ENCODE measurements at regions not wholly inside any gene's neighbourhood (a gene's known extent, or its start where the extent isn't known, plus 50 kb on each side); places are given as distances from the start of the nearest gene placed in this dataset.

GRCh38 chr2:128368437-128369107 is 49.9 kb upstream of the HS6ST1 start:
- no peak overlapping the region for H3K27ac ChIP-seq
- ChIA-PET CTCF (no interaction called here), POLR2A (ENCODE audit: unreplicated experiment) (no interaction called here)
- H3K36me3 ChIP-seq (ENCODE audit: low read depth) = no peaks in the 10 kb centered on the region
- H3K4me1 ChIP-seq (replicated peaks; ENCODE audit: insufficient read depth) = no peaks in the 10 kb centered on the region
- DNase-seq = no peak
- H2AFZ ChIP-seq = no peak overlapping the region
- no peaks in the 10 kb centered on the region for H3K9me3 ChIP-seq (ENCODE audit: insufficient read depth, low read depth)
- H3K4me2 ChIP-seq = no peak overlapping the region
- intact Hi-C loops (cut with micrococcal nuclease; ENCODE audit: unreplicated experiment) = no loop called here
- H3F3A ChIP-seq (ENCODE audit: insufficient read depth, low read depth) = no peaks in the 10 kb centered on the region
- H3K9me2 ChIP-seq (ENCODE audit: insufficient read depth) = no peaks in the 10 kb centered on the region
- H3K79me2 ChIP-seq (ENCODE audit: low read depth) = no peaks in the 10 kb centered on the region
- no peaks in the 10 kb centered on the region for H3K27me3 ChIP-seq (ENCODE audit: insufficient read depth, low read depth)
- H3K4me3 ChIP-seq = no peak overlapping the region
- no peaks in the 10 kb centered on the region for H4K20me1 ChIP-seq (ENCODE audit: insufficient read depth)
- TF ChIP-seq CTCF (conservative IDR thresholded peaks at IDR 0.05) (no peak), EZH2 (IDR thresholded peaks at IDR 0.05; ENCODE audit: low read depth) (no peak)
- BruUV-seq (replicated peaks) = no TSS peak

- intact Hi-C loops (cut with micrococcal nuclease; ENCODE audit: unreplicated experiment) = no loop called here
- no peak overlapping the region for H3K27ac ChIP-seq
- no peaks in the 10 kb centered on the region for H3K9me2 ChIP-seq (ENCODE audit: insufficient read depth)
- TF ChIP-seq EZH2 (IDR thresholded peaks at IDR 0.05; ENCODE audit: low read depth) (no peak), CTCF (conservative IDR thresholded peaks at IDR 0.05) (no peak)
- no peak overlapping the region for H2AFZ ChIP-seq
- no peaks in the 10 kb centered on the region for H4K20me1 ChIP-seq (ENCODE audit: insufficient read depth)
- no peaks in the 10 kb centered on the region for H3K36me3 ChIP-seq (ENCODE audit: low read depth)
- H3K27me3 ChIP-seq (ENCODE audit: insufficient read depth, low read depth) = no peaks in the 10 kb centered on the region
- DNase-seq = no peak
- no peaks in the 10 kb centered on the region for H3F3A ChIP-seq (ENCODE audit: insufficient read depth, low read depth)
- no TSS peak for BruUV-seq (replicated peaks)
- ChIA-PET POLR2A (ENCODE audit: unreplicated experiment) (no interaction called here), CTCF (no interaction called here)
- H3K4me2 ChIP-seq = no peak overlapping the region
- H3K9me3 ChIP-seq (ENCODE audit: insufficient read depth, low read depth) = no peaks in the 10 kb centered on the region
- H3K79me2 ChIP-seq (ENCODE audit: low read depth) = no peaks in the 10 kb centered on the region
- H3K4me3 ChIP-seq = no peak overlapping the region
- no peaks in the 10 kb centered on the region for H3K4me1 ChIP-seq (replicated peaks; ENCODE audit: insufficient read depth)
These were observed 50.5 kb upstream of the HS6ST1 start for GRCh38 chr2:128369108-128369555.

GRCh38 chr2:128369602-128370467 is 51.2 kb upstream of the HS6ST1 start:
- Histone ChIP-seq H3K4me1 (replicated peaks; ENCODE audit: insufficient read depth) (no peaks in the 10 kb centered on the region), H3K27ac (no peak overlapping the region), H3K4me2 (no peak overlapping the region), H4K20me1 (ENCODE audit: insufficient read depth) (no peaks in the 10 kb centered on the region), H3F3A (ENCODE audit: insufficient read depth, low read depth) (no peaks in the 10 kb centered on the region), H3K9me2 (ENCODE audit: insufficient read depth) (no peaks in the 10 kb centered on the region), H3K27me3 (ENCODE audit: insufficient read depth, low read depth) (no peaks in the 10 kb centered on the region), H3K4me3 (no peak overlapping the region), H3K9me3 (ENCODE audit: insufficient read depth, low read depth) (no peaks in the 10 kb centered on the region), H3K36me3 (ENCODE audit: low read depth) (no peaks in the 10 kb centered on the region), H2AFZ (no peak overlapping the region), H3K79me2 (ENCODE audit: low read depth) (no peaks in the 10 kb centered on the region)
- intact Hi-C loops (cut with micrococcal nuclease; ENCODE audit: unreplicated experiment) = no loop called here
- ChIA-PET POLR2A (ENCODE audit: unreplicated experiment) (interaction anchor here (0.6 kb wide), 1 partner anchor 196 kb away, joined by 10 read pairs; no protein-coding TSS in a partner anchor), CTCF (no interaction called here)
- no TSS peak for BruUV-seq (replicated peaks)
- no peak for DNase-seq
- no peak for TF ChIP-seq CTCF (conservative IDR thresholded peaks at IDR 0.05)
- no peak for TF ChIP-seq EZH2 (IDR thresholded peaks at IDR 0.05; ENCODE audit: low read depth)
